ENCODE measurements at regions not wholly inside any gene's neighbourhood (a gene's known extent, or its start where the extent isn't known, plus 50 kb on each side); places are given as distances from the start of the nearest gene placed in this dataset.
A peak's percentile ranks its signal among the peaks of the same experiment; 100 is the strongest.

DNA sequence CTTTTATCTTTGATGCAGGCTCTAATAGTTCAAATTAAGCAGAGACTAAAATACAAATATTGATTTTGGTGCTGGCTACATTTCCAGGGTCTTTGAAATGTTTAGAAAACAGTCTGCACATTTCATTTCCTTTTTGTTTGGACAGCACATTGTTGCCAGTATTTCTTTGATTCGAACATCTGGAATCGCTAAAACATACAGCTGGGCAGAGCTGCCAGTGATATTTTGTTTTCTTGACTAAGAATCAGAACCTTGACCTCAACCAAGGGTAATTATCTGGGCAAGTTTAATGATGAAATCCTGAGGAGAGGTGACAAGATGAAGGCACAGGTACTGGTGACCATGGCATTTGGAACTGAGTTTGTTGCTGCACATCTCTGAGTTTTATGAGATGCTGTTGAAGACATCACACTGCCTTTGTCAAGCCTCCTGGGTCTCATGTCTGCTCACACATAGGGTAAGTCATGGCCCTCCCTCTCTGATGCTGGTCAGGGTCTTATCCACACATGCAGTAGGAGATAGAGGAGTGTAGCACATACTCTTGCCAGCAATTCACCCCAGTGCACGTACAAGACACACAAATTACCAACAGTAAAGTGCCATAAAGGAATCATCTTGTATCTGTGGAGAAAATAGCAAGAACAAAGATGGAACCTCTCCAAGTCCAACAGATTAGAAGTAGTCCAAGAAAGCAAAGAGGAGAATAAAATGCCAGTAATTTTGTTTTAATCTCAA is 391.9 kb downstream of the RND3 start:
- CTCF ChIA-PET: no interaction called here
- H3K27ac ChIP-seq (ENCODE audit: insufficient read depth, low read depth, low read length): no peak overlapping the region
- no peak overlapping the region for H3K4me3 ChIP-seq (replicated peaks in 1 of 3; ENCODE audit: insufficient read depth in 1 of 3, low read depth in 1 of 3, low read length in 3 of 3)
- no peak overlapping the region for H3K9ac ChIP-seq (replicated peaks; ENCODE audit: extremely low read depth, insufficient read depth, low read length)
- BruUV-seq (replicated peaks): no TSS peak
- POLR2A ChIA-PET: no interaction called here
- intact Hi-C loops (cut with micrococcal nuclease): loop anchor here (2.0 to 5.0 kb wide), 2 partner anchors 37 to 68 kb away; no protein-coding TSS in a partner anchor
- DNase-seq (ENCODE audit: low read depth, low spot score) (no peak), FAIRE-seq (no peak)
- H3K36me3 ChIP-seq (ENCODE audit: control insufficient read depth in 2 of 2, extremely low read depth in 1 of 2, insufficient read depth in 2 of 2, low read length in 2 of 2): no peaks in the 10 kb centered on the region
- dilution Hi-C loops (cut with MboI; ENCODE audit: extremely low pct_ligation_motif_present, low sequenced_read_pairs): no loop called here
- peaks cover 19% of the 10 kb centered on the region for H3K4me1 ChIP-seq (ENCODE audit: control insufficient read depth, extremely low read depth, insufficient read depth, low read length)
- H4K20me1 ChIP-seq (replicated peaks; ENCODE audit: control insufficient read depth, extremely low read depth, insufficient read depth, low read length): no peaks in the 10 kb centered on the region
- no peaks in the 10 kb centered on the region for H3K9me1 ChIP-seq (replicated peaks; ENCODE audit: control insufficient read depth, extremely low read depth, insufficient read depth, low read length)
- no peaks in the 10 kb centered on the region for H3K79me2 ChIP-seq (ENCODE audit: control insufficient read depth, insufficient read depth, low read length)
- TF ChIP-seq POLR2AphosphoS5 (IDR thresholded peaks at IDR 0.05; ENCODE audit: insufficient read depth, low read depth, low read length) (no peak), FOS (IDR thresholded peaks at IDR 0.05; ENCODE audit: borderline replicate concordance, insufficient read depth, low read length) (no peak), JUN (IDR thresholded peaks at IDR 0.05; ENCODE audit: borderline replicate concordance, insufficient read depth, insufficient read length, low read depth) (no peak), GATA2 (IDR thresholded peaks at IDR 0.05; ENCODE audit: insufficient read depth, insufficient read length, low read depth, low read length) (no peak), MYC (IDR thresholded peaks at IDR 0.05; ENCODE audit: low read depth, low read length) (no peak), POLR2A (IDR thresholded peaks at IDR 0.05; ENCODE audit: low read depth, low read length) (no peak), EZH2 (IDR thresholded peaks at IDR 0.05; ENCODE audit: borderline replicate concordance, low read depth, low read length, severe bottlenecking) (no peak)
- TF ChIP-seq, protein P1, sequence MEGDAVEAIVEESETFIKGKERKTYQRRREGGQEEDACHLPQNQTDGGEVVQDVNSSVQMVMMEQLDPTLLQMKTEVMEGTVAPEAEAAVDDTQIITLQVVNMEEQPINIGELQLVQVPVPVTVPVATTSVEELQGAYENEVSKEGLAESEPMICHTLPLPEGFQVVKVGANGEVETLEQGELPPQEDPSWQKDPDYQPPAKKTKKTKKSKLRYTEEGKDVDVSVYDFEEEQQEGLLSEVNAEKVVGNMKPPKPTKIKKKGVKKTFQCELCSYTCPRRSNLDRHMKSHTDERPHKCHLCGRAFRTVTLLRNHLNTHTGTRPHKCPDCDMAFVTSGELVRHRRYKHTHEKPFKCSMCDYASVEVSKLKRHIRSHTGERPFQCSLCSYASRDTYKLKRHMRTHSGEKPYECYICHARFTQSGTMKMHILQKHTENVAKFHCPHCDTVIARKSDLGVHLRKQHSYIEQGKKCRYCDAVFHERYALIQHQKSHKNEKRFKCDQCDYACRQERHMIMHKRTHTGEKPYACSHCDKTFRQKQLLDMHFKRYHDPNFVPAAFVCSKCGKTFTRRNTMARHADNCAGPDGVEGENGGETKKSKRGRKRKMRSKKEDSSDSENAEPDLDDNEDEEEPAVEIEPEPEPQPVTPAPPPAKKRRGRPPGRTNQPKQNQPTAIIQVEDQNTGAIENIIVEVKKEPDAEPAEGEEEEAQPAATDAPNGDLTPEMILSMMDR (IDR thresholded peaks at IDR 0.05; ENCODE audit: extremely low read depth in 1 of 2, insufficient read depth in 1 of 2, low read depth in 1 of 2, low read length in 2 of 2): no peak
- TF ChIP-seq, protein P2, sequence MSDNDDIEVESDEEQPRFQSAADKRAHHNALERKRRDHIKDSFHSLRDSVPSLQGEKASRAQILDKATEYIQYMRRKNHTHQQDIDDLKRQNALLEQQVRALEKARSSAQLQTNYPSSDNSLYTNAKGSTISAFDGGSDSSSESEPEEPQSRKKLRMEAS (IDR thresholded peaks at IDR 0.05; ENCODE audit: insufficient read depth, insufficient read length): no peak
- no peaks in the 10 kb centered on the region for H3K27me3 ChIP-seq (ENCODE audit: control insufficient read depth in 2 of 2, insufficient read depth in 2 of 2, low read length in 2 of 2)
- peak overlapping the region; percentile 26 for H2AFZ ChIP-seq (ENCODE audit: low read depth, low read length)
- no peak overlapping the region for H3K4me2 ChIP-seq (ENCODE audit: insufficient read depth, low read length)
- no peaks in the 10 kb centered on the region for H3K9me3 ChIP-seq (replicated peaks; ENCODE audit: control insufficient read depth, insufficient read depth, low read length)
